OCI-LY3 (cell line): ENCODE measurements at regions not wholly inside any gene's neighbourhood (a gene's known extent, or its start where the extent isn't known, plus 50 kb on each side); places are given as distances from the start of the nearest gene placed in this dataset.

Experiments used
- CTCF ChIP-seq: fragments of 200-600, 300-600 bp; sonication (generic); IDR thresholded peaks from 2 replicates; pipeline ENCODE4 v1.5.1; 2014; ENCODE audit warnings: antibody characterized with exemption, low read length, low read depth
- EZH2phosphoT487 ChIP-seq: fragments of 200-600 bp; shearing (Covaris generic); IDR thresholded peaks from 2 replicates; pipeline ENCODE4 v1.6.1; 2018; ENCODE audit warnings: antibody characterized with exemption, mixed run types, low read depth

- no peak for TF ChIP-seq CTCF
- TF ChIP-seq EZH2phosphoT487: no peak
Measured at GRCh38 chr1:25109531-25109951, 122.8 kb downstream of the SYF2 start.
